Sigmoid colon (tissue), 6 donors: ENCODE measurements at regions not wholly inside any gene's neighbourhood (a gene's known extent, or its start where the extent isn't known, plus 50 kb on each side); places are given as distances from the start of the nearest gene placed in this dataset.
"Not testable (repeated sequence)": the region's sequence is repeated elsewhere in the genome, so short reads cannot be mapped to it uniquely, and the experiment has no call there.

Experiments used
- DNase-seq: peaks from one replicate; pipeline ENCODE4 v3.0.0-alpha.2; 2019
- H3K27ac ChIP-seq, 4 donors: fragments of 200-600 bp; sonication (generic); one replicate each; pipeline ENCODE4 v1.5.1; 2016 to 2019; ENCODE audit warnings: mild to moderate bottlenecking in 1 of 4
- H3K27me3 ChIP-seq, 3 donors: fragments of 200-600 bp; sonication (generic); one replicate each; pipeline ENCODE4 v1.5.1; 2019; ENCODE audit warnings: mild to moderate bottlenecking in 1 of 3
- H3K36me3 ChIP-seq, 4 donors: fragments of 200-600 bp; sonication (generic); one replicate each; pipeline ENCODE4 v1.5.1; 2016 to 2019
- H3K4me1 ChIP-seq, 4 donors: fragments of 200-600 bp; sonication (generic); one replicate each; pipeline ENCODE4 v1.5.1; 2017 to 2019
- H3K4me3 ChIP-seq, 4 donors: fragments of 200-600 bp; sonication (generic); one replicate each; pipeline ENCODE4 v1.5.1; 2017 to 2019; ENCODE audit warnings: mild to moderate bottlenecking in 2 of 4, moderate library complexity in 1 of 4
- H3K9me3 ChIP-seq, 4 donors: fragments of 200-600 bp in 3 of 4; sonication (generic) in 3 of 4; one replicate each; pipeline versions ENCODE4 v1.5.1 to v1.6.1; 2013 to 2019
- EP300 ChIP-seq, 4 donors: sonication (generic); formaldehyde crosslinking; IDR thresholded peaks; one replicate each; pipeline ENCODE4 v1.6.1; 2017; ENCODE audit warnings: antibody characterized with exemption in 4 of 4
- POLR2A ChIP-seq, 2 donors: fragments of 450-650 bp; IDR thresholded peaks; one replicate each; pipeline ENCODE4 v1.6.1; 2016; ENCODE audit warnings: antibody characterized with exemption in 2 of 2, mild to moderate bottlenecking in 2 of 2, moderate library complexity in 2 of 2
- POLR2AphosphoS5 ChIP-seq, 4 donors: sonication (generic); formaldehyde crosslinking; IDR thresholded peaks; one replicate each; pipeline ENCODE4 v1.6.1; 2017; ENCODE audit warnings: antibody characterized with exemption in 4 of 4
- WGBS, 2 donors: extraction: QIAGEN DNeasy Blood & Tissue Kit; methylation state at CpG; one replicate each; pipeline ENCODE4 v1.1.7; 2013; 5-methylcytosine and 5-hydroxymethylcytosine counted together
- intact Hi-C: fragments of 100-400 bp; cut with DNase I; formaldehyde crosslinking; loops from one replicate; pipeline ENCODE4 v1.15.1; 2023
- TF ChIP-seq, protein P1 (sequence below), 4 experiments: fragments of 450-650 bp in 3 of 4; fragments of 200-600 bp in 1 of 4; IDR thresholded peaks; one replicate each; pipeline ENCODE4 v1.5.1; 2016 to 2019; ENCODE audit warnings: antibody characterized with exemption in 4 of 4, mild to moderate bottlenecking in 3 of 4, moderate library complexity in 2 of 4
- donor health status: healthy with polysubstance abuse.
- donor health status: healthy.

DNA sequence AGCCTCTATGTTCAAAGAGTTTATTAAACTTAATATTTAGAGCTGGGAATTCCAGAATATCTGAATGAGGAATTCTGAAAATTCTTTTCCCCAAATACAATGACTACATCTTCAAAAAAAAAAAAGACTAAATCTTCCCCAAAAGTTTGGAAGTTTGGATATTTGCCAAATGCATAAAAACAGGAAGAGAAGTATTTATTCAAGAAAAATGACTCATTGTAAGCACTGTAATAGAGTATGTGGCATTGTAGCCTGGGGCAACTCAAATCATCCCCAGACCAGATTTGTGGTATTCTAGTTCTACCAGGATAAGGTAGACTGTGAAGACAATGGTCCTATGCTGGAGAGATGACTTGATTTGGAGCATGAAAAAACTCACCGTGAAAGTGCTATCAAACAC, 78.5 kb upstream of the PDHA2 start:
- 89 to 91% methylated on average over 1 of the region's 1 CpG for WGBS, 2 donors
- TF ChIP-seq POLR2AphosphoS5 (IDR thresholded peaks at IDR 0.05) (no peak), POLR2A (IDR thresholded peaks at IDR 0.05) (no peak), EP300 (IDR thresholded peaks at IDR 0.05) (no peak)
- TF ChIP-seq, protein P1, sequence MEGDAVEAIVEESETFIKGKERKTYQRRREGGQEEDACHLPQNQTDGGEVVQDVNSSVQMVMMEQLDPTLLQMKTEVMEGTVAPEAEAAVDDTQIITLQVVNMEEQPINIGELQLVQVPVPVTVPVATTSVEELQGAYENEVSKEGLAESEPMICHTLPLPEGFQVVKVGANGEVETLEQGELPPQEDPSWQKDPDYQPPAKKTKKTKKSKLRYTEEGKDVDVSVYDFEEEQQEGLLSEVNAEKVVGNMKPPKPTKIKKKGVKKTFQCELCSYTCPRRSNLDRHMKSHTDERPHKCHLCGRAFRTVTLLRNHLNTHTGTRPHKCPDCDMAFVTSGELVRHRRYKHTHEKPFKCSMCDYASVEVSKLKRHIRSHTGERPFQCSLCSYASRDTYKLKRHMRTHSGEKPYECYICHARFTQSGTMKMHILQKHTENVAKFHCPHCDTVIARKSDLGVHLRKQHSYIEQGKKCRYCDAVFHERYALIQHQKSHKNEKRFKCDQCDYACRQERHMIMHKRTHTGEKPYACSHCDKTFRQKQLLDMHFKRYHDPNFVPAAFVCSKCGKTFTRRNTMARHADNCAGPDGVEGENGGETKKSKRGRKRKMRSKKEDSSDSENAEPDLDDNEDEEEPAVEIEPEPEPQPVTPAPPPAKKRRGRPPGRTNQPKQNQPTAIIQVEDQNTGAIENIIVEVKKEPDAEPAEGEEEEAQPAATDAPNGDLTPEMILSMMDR (IDR thresholded peaks at IDR 0.05): no peak
- H3K4me3 ChIP-seq: no peak overlapping the region
- no peaks in the 10 kb centered on the region for H3K27me3 ChIP-seq
- no peak overlapping the region for H3K27ac ChIP-seq
- intact Hi-C loops: no loop called here
- no peaks in the 10 kb centered on the region for H3K4me1 ChIP-seq
- no peaks in the 10 kb centered on the region for H3K36me3 ChIP-seq
- DNase-seq: no peak
- H3K9me3 ChIP-seq: no peaks in the 10 kb centered on the region

DNA sequence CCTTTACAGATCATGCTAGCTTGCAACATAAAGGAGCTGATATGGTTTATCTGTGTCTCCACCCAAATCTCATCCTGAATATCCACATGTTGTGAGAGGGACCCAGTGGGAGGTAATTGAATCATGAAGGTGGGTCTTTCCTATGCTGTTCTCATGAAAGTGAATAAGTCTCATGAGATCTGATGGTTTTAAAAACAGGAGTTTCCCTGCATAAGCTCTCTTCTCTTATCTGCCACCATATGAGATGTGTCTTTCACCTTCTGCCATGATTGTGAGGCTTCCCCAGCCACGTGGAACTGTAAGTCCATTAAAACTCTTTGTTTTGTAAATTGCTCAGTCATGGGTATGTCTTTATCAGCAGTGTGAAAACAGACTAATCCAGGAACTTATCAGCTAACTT, 79.2 kb upstream of the PDHA2 start:
- DNase-seq, H3K27me3 ChIP-seq, intact Hi-C loops, H3K27ac ChIP-seq, H3K4me3 ChIP-seq, H3K4me1 ChIP-seq, H3K9me3 ChIP-seq, H3K36me3 ChIP-seq: not testable (repeated sequence)
- WGBS, 2 donors: 14 to 33% methylated on average over 1 of the region's 1 CpG

DNA sequence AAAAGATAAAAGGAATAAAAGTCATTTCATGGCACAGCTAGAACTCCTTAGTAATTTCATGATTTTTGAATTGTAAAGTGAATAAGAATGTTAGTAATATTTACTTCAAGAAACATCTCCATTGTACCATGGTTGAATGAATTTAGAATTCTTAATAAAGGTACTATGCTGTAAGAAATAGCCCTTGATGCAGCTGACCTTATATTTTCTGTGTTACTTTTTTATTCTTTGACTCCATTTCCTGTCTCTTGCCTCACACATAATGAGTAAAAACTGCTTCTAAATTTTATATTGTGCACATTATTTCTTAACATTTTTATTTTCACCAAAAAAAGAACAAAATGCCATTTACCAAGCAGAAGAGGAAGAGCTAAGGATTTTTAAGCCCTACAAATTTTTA, 81.9 kb upstream of the PDHA2 start:
- no peaks in the 10 kb centered on the region for H3K36me3 ChIP-seq
- H3K27me3 ChIP-seq: no peaks in the 10 kb centered on the region
- H3K9me3 ChIP-seq: no peaks in the 10 kb centered on the region
- H3K27ac ChIP-seq: no peak overlapping the region
- no peaks in the 10 kb centered on the region for H3K4me1 ChIP-seq
- DNase-seq: no peak
- no peak for TF ChIP-seq EP300 (IDR thresholded peaks at IDR 0.05)
- H3K4me3 ChIP-seq: no peak overlapping the region
- intact Hi-C loops: no loop called here

DNA sequence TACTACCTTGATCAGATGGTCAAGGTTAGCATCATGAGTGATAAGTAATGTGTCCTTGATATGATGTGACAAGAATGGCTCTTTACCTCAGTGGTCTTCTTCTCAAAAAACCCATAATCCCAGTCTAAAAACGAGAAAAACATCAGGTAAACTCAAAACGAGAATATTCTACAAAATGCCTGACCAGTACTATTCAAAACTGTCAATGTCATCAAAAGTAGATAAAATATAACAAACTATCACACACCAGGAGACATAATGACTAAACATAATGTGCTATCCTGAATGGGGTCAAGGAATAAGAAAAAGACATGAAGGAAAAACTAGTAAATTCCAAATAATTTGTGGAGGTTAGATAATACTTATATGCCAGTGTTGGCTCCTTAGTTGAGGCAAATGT, 85.2 kb upstream of the PDHA2 start:
- 54 to 84% methylated on average over 2 of the region's 2 CpGs for WGBS, 2 donors
- intact Hi-C loops: no loop called here
- no peak for DNase-seq
- Histone ChIP-seq H3K27me3 (no peaks in the 10 kb centered on the region), H3K9me3 (peaks cover 0 to 4% (median 0%) of the 10 kb centered on the region in 4 donors), H3K4me1 (no peaks in the 10 kb centered on the region), H3K36me3 (no peaks in the 10 kb centered on the region), H3K27ac (no peak overlapping the region), H3K4me3 (no peak overlapping the region)
- TF ChIP-seq POLR2A (IDR thresholded peaks at IDR 0.05) (no peak), POLR2AphosphoS5 (IDR thresholded peaks at IDR 0.05) (no peak), EP300 (IDR thresholded peaks at IDR 0.05) (no peak)
- TF ChIP-seq, protein P1 (IDR thresholded peaks at IDR 0.05): no peak

DNA sequence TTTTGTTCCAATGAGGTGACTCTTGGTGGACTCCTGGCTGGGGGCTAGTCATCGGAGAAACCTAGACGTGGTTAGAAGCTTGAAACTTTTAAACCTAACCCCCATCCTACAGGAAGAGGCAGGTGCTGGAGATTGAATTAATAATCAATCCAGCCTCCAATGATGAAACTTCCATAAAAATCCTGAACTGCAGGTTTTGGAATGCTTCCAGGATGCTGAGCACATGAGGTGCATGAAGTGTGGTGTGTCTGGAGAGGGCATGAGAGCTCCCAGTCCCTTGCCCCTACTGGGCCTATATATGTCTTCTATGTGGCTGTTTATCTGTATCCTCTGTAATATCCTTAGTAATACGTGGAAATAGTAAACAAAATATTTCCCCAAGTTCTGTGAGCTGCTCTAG, 90.7 kb upstream of the PDHA2 start:
- Histone ChIP-seq H3K36me3 (no peaks in the 10 kb centered on the region), H3K27ac (no peak overlapping the region), H3K4me1 (no peaks in the 10 kb centered on the region), H3K27me3 (no peaks in the 10 kb centered on the region), H3K9me3 (peaks cover 0 to 4% (median 0%) of the 10 kb centered on the region in 4 donors), H3K4me3 (no peak overlapping the region)
- TF ChIP-seq POLR2A (IDR thresholded peaks at IDR 0.05) (no peak), EP300 (IDR thresholded peaks at IDR 0.05) (no peak), POLR2AphosphoS5 (IDR thresholded peaks at IDR 0.05) (no peak)
- TF ChIP-seq, protein P1 (IDR thresholded peaks at IDR 0.05): no peak
- no peak for DNase-seq
- intact Hi-C loops: no loop called here
- 76% methylated on average over 3 of the region's 3 CpGs for WGBS, 2 donors

DNA sequence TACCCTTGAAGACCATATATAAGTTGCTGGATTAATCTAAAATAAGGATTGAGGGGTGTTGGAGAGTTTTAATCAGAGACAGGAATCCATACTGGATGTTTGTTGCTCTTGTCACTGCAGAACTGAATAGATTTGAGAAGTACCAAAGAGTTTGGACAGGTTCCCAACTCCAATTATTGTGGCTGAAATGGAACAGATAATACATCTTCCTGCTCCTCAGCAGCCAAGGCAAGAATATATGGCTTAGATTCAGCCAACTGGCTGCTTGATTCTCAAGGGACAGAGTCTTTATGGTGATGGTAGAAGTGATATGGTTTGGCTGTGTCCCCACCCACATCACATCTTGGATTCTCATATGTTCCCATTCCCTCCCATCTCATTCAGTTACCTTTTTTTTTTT, 97.0 kb upstream of the PDHA2 start:
- no peaks in the 10 kb centered on the region for H3K27me3 ChIP-seq
- no peaks in the 10 kb centered on the region for H3K9me3 ChIP-seq
- no peaks in the 10 kb centered on the region for H3K4me1 ChIP-seq
- intact Hi-C loops: no loop called here
- no peak overlapping the region for H3K27ac ChIP-seq
- TF ChIP-seq POLR2A (IDR thresholded peaks at IDR 0.05) (no peak), POLR2AphosphoS5 (IDR thresholded peaks at IDR 0.05) (no peak), EP300 (IDR thresholded peaks at IDR 0.05) (no peak)
- TF ChIP-seq, protein P1 (IDR thresholded peaks at IDR 0.05): no peak
- no peaks in the 10 kb centered on the region for H3K36me3 ChIP-seq
- H3K4me3 ChIP-seq: no peak overlapping the region
- DNase-seq: no peak
